Uterus (tissue), 2 donors: ENCODE measurements at regions not wholly inside any gene's neighbourhood (a gene's known extent, or its start where the extent isn't known, plus 50 kb on each side); places are given as distances from the start of the nearest gene placed in this dataset.

ENCODE experiments used
- POLR2A ChIP-seq, 2 donors: fragments of 450-650 bp; IDR thresholded peaks; one replicate each; pipeline ENCODE4 v1.6.1; 2016; ENCODE audit warnings: antibody characterized with exemption in 2 of 2, mild to moderate bottlenecking in 1 of 2, moderate library complexity in 1 of 2
- TF ChIP-seq, protein P1 (sequence below), 4 experiments: fragments of 200-600 bp in 2 of 4; fragments of 450-650 bp in 2 of 4; sonication (generic) in 2 of 4; IDR thresholded peaks; one replicate each; pipeline ENCODE4 v1.5.1; 2016 to 2019; ENCODE audit warnings: antibody characterized with exemption in 4 of 4, mild to moderate bottlenecking in 2 of 4, moderate library complexity in 1 of 4

DNA sequence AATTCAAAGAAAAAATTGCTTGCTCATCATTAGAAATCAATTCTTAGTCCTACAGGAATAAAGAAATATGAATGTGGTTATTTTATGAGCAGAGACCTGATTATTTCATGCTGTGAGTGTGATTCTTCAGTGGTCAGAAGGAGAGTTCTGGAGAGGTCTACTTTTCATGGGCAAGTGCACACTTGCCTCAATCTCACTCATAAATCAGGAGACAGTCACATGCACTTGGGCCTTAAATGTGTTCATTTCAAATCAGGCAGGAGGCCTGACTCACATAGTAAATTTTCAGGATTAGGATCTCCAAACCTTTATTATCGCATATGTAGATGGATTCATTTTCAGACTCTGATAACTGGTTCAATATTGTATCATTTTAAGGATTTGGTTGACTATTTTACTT lies 323.2 kb upstream of the CCNH start:
- TF ChIP-seq, protein P1, sequence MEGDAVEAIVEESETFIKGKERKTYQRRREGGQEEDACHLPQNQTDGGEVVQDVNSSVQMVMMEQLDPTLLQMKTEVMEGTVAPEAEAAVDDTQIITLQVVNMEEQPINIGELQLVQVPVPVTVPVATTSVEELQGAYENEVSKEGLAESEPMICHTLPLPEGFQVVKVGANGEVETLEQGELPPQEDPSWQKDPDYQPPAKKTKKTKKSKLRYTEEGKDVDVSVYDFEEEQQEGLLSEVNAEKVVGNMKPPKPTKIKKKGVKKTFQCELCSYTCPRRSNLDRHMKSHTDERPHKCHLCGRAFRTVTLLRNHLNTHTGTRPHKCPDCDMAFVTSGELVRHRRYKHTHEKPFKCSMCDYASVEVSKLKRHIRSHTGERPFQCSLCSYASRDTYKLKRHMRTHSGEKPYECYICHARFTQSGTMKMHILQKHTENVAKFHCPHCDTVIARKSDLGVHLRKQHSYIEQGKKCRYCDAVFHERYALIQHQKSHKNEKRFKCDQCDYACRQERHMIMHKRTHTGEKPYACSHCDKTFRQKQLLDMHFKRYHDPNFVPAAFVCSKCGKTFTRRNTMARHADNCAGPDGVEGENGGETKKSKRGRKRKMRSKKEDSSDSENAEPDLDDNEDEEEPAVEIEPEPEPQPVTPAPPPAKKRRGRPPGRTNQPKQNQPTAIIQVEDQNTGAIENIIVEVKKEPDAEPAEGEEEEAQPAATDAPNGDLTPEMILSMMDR (IDR thresholded peaks at IDR 0.05), result no peak
- no peak for TF ChIP-seq POLR2A (IDR thresholded peaks at IDR 0.05)
